ENCODE measurements at regions not wholly inside any gene's neighbourhood (a gene's known extent, or its start where the extent isn't known, plus 50 kb on each side); places are given as distances from the start of the nearest gene placed in this dataset.

DNA sequence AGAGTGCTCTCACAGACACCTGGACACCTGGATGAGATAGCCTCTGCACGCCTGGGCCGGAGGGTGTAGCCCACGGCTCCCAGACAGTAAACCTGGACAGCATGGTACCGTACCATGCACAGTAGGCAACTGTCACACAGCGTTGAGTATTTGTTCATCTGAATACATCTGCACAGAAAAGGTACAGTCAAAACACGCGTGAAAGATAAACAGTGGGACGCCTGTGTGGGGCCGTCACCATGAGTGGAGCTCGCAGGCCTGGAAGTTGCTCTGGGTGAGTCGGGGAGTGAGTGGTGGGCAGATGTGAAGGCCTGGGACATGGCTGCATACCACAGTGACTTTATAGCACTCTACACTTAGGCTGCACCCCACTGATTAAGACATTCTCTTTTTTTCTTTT is 280.0 kb upstream of the SHH start:
- no peak for DNase-seq (ENCODE audit: low read depth in 2 of 3, low spot score in 2 of 3)

DNA sequence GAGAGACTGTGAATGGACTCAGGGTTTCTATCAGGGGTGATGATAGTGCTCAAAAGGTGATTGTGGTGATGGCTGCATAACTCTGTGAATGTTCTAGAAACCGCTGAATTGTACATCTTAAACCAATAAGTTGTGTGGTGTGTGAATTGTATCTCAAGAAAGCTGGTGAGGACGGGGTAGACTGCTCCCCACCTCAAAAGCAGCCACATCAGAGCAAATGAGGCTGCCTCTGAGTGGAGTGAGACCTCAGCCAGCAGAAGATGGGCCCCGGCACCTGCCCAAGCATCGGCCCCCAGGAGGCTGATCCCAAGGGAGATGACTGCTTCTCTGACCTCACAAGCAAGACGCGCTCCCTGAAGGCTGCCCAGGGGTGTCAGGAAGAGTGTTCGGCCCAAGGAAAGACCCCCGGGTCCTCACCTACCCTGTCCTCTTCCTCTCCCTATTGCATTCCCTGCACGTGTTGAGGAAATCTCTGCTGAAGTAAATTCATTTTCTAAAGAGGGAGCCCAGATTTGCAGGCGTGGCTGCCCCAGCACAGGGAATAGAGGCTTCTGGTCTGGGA is 279.3 kb upstream of the SHH start:
- DNase-seq (ENCODE audit: low read depth in 2 of 3, low spot score in 2 of 3): no peak

DNA sequence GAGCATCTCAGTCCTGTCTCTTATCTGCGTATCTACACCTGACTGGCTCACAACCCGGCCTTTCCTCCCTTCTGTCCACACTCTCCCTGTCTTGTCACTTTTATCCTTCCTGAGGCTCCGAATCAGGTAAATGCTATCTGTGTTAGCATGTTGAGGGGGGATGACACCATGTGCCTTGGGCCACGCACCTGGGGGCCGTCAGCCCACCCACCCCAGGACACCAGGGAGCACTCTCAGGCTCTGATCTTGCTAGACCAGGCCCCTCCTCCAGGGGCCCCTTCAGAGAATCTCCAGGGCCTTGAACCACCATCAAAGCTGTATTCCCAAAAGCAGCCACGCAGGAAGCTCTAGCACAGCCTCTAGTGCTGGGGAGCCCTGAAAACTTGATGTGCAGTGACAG is 278.7 kb upstream of the SHH start:
- no peak for DNase-seq (ENCODE audit: low read depth in 2 of 3, low spot score in 2 of 3)

DNA sequence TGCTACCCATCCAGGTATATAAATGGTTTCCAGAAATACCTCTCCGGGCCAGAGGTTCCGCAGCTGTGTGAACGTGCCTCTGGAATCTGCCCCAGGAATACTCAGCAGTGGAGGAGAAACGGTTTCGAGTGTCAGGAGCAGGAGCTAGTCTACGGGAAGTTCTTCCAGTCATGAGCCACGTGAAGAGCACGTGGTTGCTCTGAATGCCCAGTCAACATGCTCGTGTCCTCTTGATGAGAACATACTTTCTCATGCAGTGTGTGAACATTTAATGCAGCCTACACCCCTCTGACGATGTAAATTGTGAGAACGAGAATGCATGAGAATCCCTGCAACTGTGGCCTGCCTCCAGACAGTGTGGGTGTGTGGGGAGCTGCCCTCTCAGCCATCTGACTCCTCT is 277.0 kb upstream of the SHH start:
- no peak for DNase-seq (ENCODE audit: low read depth in 2 of 3, low spot score in 2 of 3)

DNA sequence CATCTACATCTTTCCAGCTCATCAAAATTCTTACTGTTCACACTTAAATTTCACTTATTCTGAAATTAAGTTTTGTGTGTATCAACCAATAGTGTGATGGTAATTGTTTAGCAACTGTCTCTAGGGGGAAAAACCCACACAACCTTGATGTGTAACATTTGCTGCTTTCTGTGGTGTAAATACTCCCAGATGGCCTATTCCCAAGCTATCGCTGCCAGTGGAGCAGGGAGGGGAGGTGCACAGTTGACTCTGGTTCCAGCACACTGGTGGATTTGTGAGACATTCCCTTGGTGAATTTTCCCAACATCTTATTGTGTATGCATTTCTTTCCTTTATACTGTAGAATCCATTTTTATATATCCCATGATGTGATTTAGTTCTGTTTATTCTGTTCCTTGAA is 275.9 kb upstream of the SHH start:
- no peak for DNase-seq (ENCODE audit: low read depth in 2 of 3, low spot score in 2 of 3)

DNA sequence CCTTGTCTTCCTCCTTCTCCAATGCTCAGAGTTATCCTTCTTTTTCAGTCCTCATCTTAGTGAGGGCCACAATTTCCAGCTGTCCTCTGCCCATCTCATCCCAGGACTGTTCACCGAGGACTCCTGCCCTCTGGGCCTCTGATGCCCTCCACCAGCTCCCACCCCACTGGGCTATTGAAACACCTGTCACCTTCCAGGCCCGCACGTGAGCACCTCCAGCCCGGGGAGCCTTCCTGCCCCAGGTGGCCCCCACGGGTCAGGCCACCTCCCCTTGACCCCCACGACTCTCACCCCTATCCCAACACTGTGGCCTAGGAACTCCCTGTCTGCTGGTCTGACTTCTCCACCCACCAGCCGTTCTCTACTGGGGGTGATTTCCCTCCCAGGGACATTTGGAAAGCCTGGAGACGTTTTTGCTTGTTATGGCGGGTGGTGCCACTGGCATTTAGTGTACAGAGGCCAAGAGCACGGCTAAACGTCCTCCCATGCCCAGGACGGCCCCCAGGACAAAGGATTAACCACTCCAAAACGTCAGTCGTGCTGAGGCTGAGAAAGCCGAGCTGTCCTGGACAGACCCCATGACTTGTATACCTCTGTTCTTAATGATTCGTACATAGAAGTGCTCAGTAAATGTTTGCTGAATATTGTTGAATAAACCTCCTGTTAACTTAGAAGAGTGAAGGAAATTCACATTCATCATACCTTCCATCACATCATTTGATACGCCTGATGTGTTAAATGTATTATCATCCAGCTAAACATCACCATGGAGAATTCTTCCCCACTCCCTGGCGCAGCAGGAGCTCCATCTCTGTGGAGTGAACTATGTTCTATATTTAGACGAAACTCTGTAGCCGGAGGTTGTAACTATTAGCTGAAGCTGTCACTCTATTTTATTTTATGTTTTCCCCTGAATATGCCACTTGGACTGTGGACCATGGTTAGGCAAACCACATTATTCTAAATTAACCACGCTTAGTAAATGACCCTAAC is 270.1 kb upstream of the SHH start:
- no peak for DNase-seq (ENCODE audit: low read depth in 2 of 3, low spot score in 2 of 3)

DNA sequence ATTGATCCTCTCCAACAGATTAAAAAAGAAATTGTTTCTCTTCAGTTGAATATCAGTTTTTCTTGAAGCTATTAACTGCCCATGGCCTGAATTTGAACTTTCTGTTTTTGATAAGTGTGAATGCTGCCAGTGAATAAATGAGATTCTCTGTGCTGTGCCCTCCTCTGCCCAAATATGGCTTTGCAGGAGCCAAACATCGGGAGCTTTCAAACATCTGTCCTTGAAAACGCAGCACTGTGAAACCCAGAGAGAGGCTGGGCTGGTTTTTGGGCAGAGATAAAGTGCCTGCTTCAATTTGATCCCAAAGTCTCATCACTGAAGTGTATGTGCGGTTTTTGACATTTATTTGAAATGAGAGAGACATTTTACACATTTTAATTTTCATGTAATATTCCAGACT is 268.3 kb upstream of the SHH start:
- DNase-seq (ENCODE audit: low read depth in 2 of 3, low spot score in 2 of 3): no peak

DNA sequence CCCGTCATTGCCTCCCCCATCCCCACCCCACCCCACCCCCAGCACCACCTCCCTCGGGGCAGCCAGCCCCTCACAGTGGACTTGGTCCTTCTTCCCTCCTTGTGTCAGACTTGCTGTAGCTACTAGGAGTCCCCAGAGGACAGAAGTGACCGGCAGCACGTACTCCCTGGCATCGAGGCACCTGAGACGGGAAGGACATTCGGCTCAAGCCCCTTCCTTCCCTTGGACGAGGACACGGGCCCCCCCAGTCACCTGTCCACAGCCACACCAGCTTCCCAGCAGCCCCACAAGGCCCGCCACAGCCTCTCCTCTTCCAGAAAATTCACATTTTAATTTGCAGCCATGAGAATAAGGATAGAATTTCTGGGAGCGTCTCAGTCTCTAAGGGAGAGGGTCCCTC is 267.8 kb upstream of the SHH start:
- DNase-seq (ENCODE audit: low read depth in 2 of 3, low spot score in 2 of 3): no peak

DNA sequence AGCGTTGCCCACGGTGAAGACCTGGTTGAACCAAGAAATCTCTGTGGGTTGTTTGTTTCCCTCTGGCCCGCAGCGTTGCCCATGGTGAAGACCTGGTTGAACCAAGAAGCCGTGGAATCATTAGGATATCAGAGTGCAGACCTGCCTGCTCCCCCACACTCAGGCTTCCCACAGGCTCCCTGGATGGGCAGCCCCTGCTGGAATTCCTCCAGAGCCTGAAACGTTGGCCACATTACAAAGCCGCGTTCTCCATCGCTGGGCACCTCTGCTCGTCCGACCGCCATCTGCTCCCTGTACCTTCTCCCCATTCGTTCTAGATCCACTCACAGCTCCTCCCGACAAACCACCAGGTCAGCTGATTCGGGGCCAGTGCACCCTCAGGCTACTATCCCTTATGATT is 266.9 kb upstream of the SHH start:
- DNase-seq (ENCODE audit: low read depth in 2 of 3, low spot score in 2 of 3): no peak

DNA sequence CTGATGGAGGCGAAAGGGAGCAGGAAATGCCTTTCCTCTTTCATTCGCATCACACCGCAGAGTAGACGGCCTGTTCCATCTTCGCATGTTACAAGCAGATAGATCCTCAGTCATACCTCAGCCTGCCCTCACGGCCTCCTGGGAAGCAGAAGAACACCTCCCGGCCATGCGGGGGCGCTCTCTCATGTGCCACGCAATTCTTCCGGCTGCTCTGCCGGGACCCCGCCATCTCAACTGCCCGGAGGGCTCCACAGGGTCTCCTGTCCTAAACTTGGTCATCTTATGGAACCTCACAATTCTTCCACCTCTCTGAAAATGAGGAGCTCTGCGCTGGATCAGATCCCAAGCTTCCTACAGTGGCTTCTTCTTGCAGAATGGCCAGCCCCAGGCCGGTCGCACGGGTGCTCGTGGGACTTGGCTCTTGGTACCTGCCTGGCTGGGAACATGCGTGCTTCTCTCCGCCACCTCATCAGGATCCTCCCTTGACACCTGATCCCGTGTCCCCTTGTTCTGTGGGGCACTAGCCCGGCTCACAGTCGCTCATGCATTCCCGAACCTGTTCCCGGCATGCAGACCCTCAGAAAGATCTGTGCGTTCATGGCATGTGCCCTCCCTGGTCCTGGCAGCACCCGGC is 262.8 kb upstream of the SHH start:
- DNase-seq (ENCODE audit: low read depth in 2 of 3, low spot score in 2 of 3): no peak

DNA sequence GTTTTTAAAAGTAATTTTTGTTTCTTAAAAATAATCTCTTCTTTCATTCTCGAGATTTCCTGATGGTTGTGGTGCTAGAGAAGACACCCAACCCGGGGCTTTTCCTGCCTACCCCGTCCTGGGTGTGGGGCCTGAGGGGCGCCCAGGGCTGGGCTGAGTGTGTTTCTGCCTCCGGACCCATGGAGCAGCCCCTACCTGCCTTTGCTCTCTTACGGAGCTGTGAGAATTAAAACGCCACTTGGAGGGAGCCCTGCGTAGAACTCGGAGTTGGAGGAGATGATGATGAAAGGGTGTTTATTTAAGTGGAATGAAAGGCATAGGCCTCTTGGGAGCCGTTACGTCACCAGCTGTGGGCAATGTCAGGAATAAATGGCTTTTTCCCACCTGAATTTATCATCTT is 261.8 kb upstream of the SHH start:
- DNase-seq (ENCODE audit: low read depth in 2 of 3, low spot score in 2 of 3): no peak

DNA sequence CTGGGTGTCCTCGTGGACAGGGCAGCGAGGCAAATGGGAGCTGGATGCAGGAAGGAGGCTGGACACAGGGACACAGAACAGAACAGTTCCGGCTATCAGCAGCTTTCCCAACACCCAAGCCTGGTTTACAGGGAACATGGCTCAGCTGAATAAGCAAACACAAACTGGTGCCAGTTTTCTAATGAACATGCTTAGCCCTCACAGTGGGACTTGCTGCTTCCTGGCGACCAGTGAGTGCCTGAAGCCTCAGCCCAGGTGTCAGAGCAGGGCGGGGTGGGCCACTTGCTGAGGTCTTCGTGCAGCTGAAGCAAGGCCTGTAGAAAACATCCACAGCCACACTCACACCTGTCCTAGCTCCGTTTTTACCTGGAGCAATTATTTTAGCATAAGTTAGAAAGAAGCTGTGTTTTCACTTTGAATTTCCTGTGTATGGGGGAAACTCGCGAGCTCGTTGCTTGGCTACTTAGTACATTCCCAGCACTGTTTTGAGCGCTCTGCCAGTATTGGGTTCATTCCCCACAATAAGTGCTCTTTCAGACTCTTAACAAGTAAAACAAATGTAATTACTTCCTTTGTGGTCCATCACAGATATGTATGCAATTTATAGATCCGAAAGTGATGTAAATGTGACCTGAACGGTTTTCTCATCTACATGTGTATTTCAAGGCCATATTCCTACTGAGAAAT is 261.2 kb upstream of the SHH start:
- no peak for DNase-seq (ENCODE audit: low read depth in 2 of 3, low spot score in 2 of 3)

DNA sequence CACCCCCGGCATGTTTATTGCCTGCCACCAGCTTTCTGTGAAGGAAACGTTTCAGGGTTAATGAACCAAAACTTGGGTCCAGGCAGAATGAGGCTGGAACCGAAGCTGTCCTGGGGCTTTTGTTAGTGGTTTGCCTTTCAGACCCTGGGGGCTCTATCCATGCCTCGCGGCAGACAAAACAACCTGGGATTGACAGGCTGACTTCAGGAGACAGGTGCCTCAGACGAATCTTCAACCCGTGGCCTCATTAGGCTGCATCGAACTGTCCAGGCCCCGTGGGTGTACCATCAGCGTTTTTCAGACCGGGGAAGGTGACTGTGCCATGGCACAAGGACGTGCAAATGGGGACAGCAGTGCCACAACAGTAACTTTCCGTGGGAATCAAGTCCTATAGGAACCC is 259.3 kb upstream of the SHH start:
- no peak for DNase-seq (ENCODE audit: low read depth in 2 of 3, low spot score in 2 of 3)

DNA sequence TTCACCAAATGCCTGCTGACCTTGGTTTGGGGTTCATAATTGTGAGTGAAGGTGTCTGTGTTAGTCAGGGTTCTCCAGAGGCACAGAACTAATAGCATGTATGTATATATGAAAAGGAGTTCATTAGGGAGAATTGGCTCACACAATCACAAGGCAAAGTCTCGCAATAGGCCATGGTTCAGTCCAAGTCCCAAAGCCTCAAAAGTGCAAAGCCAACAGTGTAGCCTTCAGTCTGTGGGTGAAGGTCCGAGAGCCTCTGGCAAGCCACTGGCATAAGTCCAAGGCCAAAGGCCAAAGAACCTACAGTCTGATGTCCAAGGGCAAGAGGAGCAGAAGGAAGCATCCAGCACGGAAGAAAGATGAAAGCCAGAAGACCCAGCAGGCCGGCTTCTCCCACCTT is 257.6 kb upstream of the SHH start:
- no peak for DNase-seq (ENCODE audit: low read depth in 2 of 3, low spot score in 2 of 3)

DNA sequence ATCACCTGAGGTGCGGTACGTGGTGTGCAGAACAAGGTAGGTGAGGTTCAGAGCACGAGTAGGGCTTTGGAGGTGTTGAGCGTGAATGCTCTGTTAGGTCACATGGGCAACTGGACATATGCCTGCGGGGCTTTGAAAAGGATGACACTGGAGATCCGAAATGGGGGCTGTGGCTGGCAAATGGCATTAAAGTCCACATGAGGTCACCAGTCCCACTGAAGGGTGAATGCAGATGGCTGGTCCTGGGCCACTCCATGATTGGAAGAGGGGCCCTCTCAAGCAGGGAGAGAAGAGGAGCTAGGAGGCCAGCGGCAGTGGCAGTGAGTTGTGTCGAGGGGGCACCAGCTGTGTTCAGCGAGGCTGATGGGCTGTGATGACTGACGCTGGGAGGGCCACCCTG is 254.9 kb upstream of the SHH start:
- no peak for DNase-seq (ENCODE audit: low read depth in 2 of 3, low spot score in 2 of 3)

DNA sequence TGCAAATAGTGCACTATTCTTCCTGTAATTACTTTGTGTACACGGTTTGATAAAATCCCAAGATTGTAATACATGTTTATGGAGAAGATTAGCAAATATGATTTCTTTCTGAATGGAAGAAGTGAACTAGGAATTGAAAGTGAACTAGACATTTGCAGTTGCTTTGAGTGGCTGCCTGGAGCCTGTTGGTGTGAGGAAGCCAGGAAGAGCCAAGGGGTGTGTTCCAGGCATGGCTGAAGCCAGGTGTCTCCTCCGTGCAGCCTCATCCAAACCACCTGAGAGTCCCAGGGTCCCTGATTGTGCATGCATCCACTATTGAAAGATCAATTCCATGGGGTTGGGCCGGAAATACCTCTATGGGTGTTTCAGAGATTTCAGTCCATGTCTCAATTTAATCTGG is 253.1 kb upstream of the SHH start:
- DNase-seq (ENCODE audit: low read depth in 2 of 3, low spot score in 2 of 3): no peak

DNA sequence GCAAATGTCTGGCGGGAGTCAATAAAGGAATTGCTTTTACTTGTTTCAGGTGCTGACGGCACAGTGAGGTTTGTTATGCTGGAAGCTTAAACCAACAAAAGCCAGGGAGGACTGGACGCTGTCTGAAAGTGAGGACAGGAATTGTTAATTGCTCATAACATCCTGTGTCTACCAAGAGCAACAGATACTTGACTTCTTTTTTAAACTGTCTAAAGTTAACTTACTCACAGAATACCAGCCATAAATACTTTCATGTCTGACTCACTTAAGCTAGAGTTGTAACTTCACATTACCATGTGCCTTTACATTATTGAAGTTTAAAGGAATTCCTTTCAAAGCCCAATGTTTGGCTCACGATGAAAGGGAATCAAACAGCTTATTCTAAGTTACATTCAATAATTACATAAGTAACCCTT is 252.7 kb upstream of the SHH start:
- no peak for DNase-seq (ENCODE audit: low read depth in 2 of 3, low spot score in 2 of 3)

DNA sequence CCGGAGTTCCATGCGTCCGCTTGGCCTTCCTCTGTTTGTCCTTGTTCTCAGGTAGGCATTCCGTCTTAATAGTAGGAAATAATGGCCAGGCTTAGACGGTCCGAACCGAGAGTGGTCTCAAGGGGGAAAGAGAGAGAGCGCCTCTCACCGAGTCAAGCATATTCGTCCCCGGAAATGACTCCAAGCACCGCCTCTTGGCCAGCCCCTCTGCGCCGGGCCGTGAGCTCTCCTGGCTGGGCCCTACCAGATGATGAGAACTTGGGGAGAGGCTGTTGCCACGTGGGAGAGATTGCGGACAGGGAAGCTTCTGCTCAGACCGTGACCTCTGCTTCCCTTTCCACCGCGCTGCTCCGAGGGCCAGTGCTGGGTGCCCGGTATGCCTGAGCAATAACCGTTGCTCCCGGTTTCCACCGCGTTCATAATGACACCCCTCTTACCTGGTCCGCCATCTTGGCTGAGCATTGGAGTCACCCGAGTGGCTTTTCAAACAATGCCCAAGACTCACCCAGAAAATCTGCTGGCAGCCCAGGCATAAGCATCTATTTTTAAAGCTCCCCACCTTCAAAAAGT is 251.1 kb upstream of the SHH start:
- no peak for DNase-seq (ENCODE audit: low read depth in 2 of 3, low spot score in 2 of 3)

DNA sequence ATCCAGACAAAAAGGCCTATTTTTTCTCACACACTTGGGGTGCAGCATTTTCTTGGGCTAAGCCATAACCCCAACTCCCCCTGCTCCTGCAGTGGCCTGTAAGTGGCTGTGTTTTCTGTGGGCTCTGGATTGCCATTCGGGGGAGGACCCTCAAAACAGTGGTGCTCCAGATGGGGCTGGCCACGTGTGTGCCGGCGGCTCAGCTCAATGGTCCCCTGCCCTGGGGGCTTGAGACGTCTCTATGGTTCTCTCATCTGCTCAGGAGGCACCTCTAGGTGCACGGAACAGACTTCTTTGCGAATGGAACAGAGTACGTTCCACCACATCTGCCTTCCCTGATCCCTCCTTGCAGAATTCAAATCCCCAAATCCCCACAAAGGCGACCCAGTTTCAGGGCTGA is 250.0 kb upstream of the SHH start:
- DNase-seq (ENCODE audit: low read depth in 2 of 3, low spot score in 2 of 3): no peak

DNA sequence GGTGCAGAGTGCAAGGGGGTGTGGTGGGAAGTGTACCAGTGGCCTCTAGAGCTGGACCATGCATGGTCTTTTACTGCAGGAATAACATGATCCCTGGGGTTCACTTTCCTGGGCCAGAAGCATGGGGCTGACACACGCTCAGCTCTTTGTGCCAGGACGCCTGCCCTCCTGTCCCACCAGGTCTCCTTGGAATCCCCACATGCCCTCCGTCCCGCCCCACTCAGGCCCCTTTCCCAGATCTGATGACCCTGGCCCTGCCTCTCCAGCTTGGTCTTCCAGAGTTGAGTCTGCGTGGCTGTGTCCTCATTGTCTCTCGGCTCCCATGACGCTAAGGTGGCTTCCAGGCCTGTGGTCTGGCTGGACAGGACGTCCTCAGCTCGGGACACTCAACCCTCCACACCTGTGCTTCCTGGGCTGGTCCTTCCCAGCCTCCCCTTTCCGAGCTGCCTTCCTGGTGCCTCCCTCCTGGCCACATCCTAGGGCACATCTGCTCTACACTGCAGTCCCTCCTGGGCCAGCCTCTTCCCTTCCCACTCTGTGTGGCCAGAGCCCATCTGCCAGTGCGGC is 249.5 kb upstream of the SHH start:
- DNase-seq (ENCODE audit: low read depth in 2 of 3, low spot score in 2 of 3): no peak

DNA sequence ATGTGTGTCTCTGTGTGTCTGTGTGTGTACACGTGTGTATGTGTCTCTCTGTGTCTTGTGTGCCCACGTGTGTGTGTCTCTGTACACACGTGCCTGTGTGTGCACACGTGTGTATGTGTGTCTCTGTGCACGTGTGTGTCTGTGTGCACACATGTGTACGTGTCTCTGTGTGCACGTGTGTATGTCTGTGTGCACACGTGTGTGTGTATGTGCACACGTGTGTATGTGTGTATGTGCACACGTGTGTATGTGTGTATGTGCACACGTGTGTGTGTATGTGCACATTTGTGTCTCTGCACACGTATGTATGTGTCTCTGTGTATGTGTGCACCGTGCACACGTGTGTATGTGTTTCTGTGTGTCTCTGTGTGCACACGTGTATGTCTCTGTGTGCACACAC is 248.7 kb upstream of the SHH start:
- no peak for DNase-seq (ENCODE audit: low read depth in 2 of 3, low spot score in 2 of 3)

Measured in hematopoietic multipotent progenitor cell (in vitro differentiated cells).